Parathyroid adenoma (tissue), 2 donors: ENCODE measurements at regions not wholly inside any gene's neighbourhood (a gene's known extent, or its start where the extent isn't known, plus 50 kb on each side); places are given as distances from the start of the nearest gene placed in this dataset.

Experiments
- H2AFZ ChIP-seq: fragments of 300-600 bp; sonication (generic); one replicate; pipeline ENCODE4 v1.7.0; 2017; ENCODE audit warnings: antibody characterized with exemption, mild to moderate bottlenecking
- H3K27ac ChIP-seq: fragments of 300-600 bp; sonication (generic); one replicate; pipeline ENCODE4 v1.7.0; 2017
- H3K27me3 ChIP-seq: fragments of 300-600 bp; sonication (generic); one replicate; pipeline ENCODE4 v1.7.0; 2017; ENCODE audit warnings: low read length; ENCODE audit not compliant: control insufficient read depth, insufficient read depth
- H3K36me3 ChIP-seq: fragments of 300-600 bp; sonication (generic); one replicate; pipeline ENCODE4 v1.7.0; 2017; ENCODE audit warnings: low read length; ENCODE audit not compliant: control insufficient read depth, insufficient read depth
- H3K4me1 ChIP-seq: fragments of 300-600 bp; sonication (generic); one replicate; pipeline ENCODE4 v1.7.0; 2017; ENCODE audit warnings: control low read depth
- H3K4me2 ChIP-seq: fragments of 300-600 bp; sonication (generic); one replicate; pipeline ENCODE4 v1.7.0; 2017; ENCODE audit warnings: low read length
- H3K4me3 ChIP-seq: fragments of 300-600 bp; sonication (generic); one replicate; pipeline ENCODE4 v1.7.0; 2017; ENCODE audit warnings: low read depth, low read length
- H3K79me2 ChIP-seq: fragments of 300-600 bp; sonication (generic); one replicate; pipeline ENCODE4 v1.7.0; 2017; ENCODE audit warnings: control low read depth
- H3K9ac ChIP-seq: fragments of 300-600 bp; sonication (generic); one replicate; pipeline ENCODE4 v1.7.0; 2017; ENCODE audit warnings: mild to moderate bottlenecking
- H3K9me3 ChIP-seq: fragments of 300-600 bp; sonication (generic); one replicate; pipeline ENCODE4 v1.7.0; 2017; ENCODE audit warnings: low read length; ENCODE audit not compliant: control insufficient read depth
- CTCF ChIP-seq: fragments of 300-600 bp; sonication (generic); IDR thresholded peaks from one replicate; pipeline ENCODE4 v1.7.0; 2017; ENCODE audit warnings: antibody characterized with exemption, mild to moderate bottlenecking
- donor health status: primary hyperparathyroidism.

GRCh38 chr1:29428997-29429396 is 192.7 kb downstream of the PTPRU start:
- Histone ChIP-seq H3K4me3 (no peak overlapping the region), H3K27ac (no peak overlapping the region), H3K4me2 (no peak overlapping the region), H3K79me2 (no peaks in the 10 kb centered on the region), H3K4me1 (no peaks in the 10 kb centered on the region), H3K9ac (no peak overlapping the region), H3K36me3 (no peaks in the 10 kb centered on the region), H3K9me3 (no peaks in the 10 kb centered on the region), H2AFZ (no peak overlapping the region), H3K27me3 (no peaks in the 10 kb centered on the region)
- TF ChIP-seq CTCF: no peak

GRCh38 chr1:29428280-29428615 is 191.9 kb downstream of the PTPRU start:
- Histone ChIP-seq H2AFZ (no peak overlapping the region), H3K4me1 (no peaks in the 10 kb centered on the region), H3K36me3 (no peaks in the 10 kb centered on the region), H3K9me3 (no peaks in the 10 kb centered on the region), H3K79me2 (no peaks in the 10 kb centered on the region), H3K9ac (no peak overlapping the region), H3K4me2 (no peak overlapping the region), H3K4me3 (no peak overlapping the region), H3K27me3 (no peaks in the 10 kb centered on the region), H3K27ac (no peak overlapping the region)
- no peak for TF ChIP-seq CTCF

- H3K4me2 ChIP-seq: no peak overlapping the region
- H3K36me3 ChIP-seq: no peaks in the 10 kb centered on the region
- H3K27me3 ChIP-seq: no peaks in the 10 kb centered on the region
- no peak overlapping the region for H3K9ac ChIP-seq
- no peak overlapping the region for H3K27ac ChIP-seq
- no peaks in the 10 kb centered on the region for H3K79me2 ChIP-seq
- no peaks in the 10 kb centered on the region for H3K4me1 ChIP-seq
- H3K4me3 ChIP-seq: no peak overlapping the region
- no peaks in the 10 kb centered on the region for H3K9me3 ChIP-seq
- H2AFZ ChIP-seq: no peak overlapping the region
- no peak for TF ChIP-seq CTCF
These were observed 191.4 kb downstream of the PTPRU start for GRCh38 chr1:29427614-29428279.

GRCh38 chr1:29426701-29427279 is 190.5 kb downstream of the PTPRU start:
- no peak overlapping the region for H3K4me2 ChIP-seq
- H3K27me3 ChIP-seq: no peaks in the 10 kb centered on the region
- no peaks in the 10 kb centered on the region for H3K4me1 ChIP-seq
- no peak overlapping the region for H2AFZ ChIP-seq
- H3K9ac ChIP-seq: no peak overlapping the region
- no peak for TF ChIP-seq CTCF
- H3K4me3 ChIP-seq: no peak overlapping the region
- no peaks in the 10 kb centered on the region for H3K9me3 ChIP-seq
- no peak overlapping the region for H3K27ac ChIP-seq
- H3K36me3 ChIP-seq: no peaks in the 10 kb centered on the region
- H3K79me2 ChIP-seq: no peaks in the 10 kb centered on the region

- Histone ChIP-seq H3K27me3 (no peaks in the 10 kb centered on the region), H3K4me3 (no peak overlapping the region), H2AFZ (no peak overlapping the region), H3K9me3 (no peaks in the 10 kb centered on the region), H3K4me2 (no peak overlapping the region), H3K27ac (no peak overlapping the region), H3K36me3 (no peaks in the 10 kb centered on the region), H3K4me1 (no peaks in the 10 kb centered on the region), H3K79me2 (no peaks in the 10 kb centered on the region), H3K9ac (no peak overlapping the region)
- TF ChIP-seq CTCF: no peak
These were observed 189.3 kb downstream of the PTPRU start for GRCh38 chr1:29425631-29426030.
